ENCODE measurements at regions not wholly inside any gene's neighbourhood (a gene's known extent, or its start where the extent isn't known, plus 50 kb on each side); places are given as distances from the start of the nearest gene placed in this dataset.

- in situ Hi-C loops (cut with HindIII; ENCODE audit: extremely low pct_ligation_motif_present, low pct_unique_long_range_greater_than_20kb) (no loop called here), intact Hi-C loops (cut with micrococcal nuclease; ENCODE audit: unreplicated experiment) (no loop called here)
- Histone ChIP-seq H3K36me3 (replicated peaks in 1 of 2; ENCODE audit: control insufficient read depth in 1 of 2, insufficient read depth in 2 of 2, low read length in 2 of 2) (no peaks in the 10 kb centered on the region), H3K27me3 (ENCODE audit: control insufficient read depth in 1 of 2, insufficient read depth in 2 of 2, low read length in 2 of 2) (no peaks in the 10 kb centered on the region), H4K20me1 (ENCODE audit: insufficient read depth, low read length) (no peaks in the 10 kb centered on the region), H3K4me3 (replicated peaks in 1 of 3; ENCODE audit: insufficient read depth in 1 of 3, low read depth in 2 of 3, low read length in 3 of 3) (no peak overlapping the region), H3K27ac (ENCODE audit: extremely low read length, insufficient read depth, low read length) (no peak overlapping the region), H3K4me2 (ENCODE audit: low read depth, low read length) (no peak overlapping the region), H3K79me2 (ENCODE audit: insufficient read depth, low read length) (no peaks in the 10 kb centered on the region), H3K9ac (ENCODE audit: insufficient read depth, low read depth, low read length) (no peak overlapping the region), H3K9me3 (ENCODE audit: low read length) (no peaks in the 10 kb centered on the region), H3K4me1 (ENCODE audit: insufficient read depth, low read length) (no peaks in the 10 kb centered on the region), H2AFZ (ENCODE audit: low read length) (no peak overlapping the region)
- CTCF ChIA-PET (ENCODE audit: low intra/inter-chr PET ratio, low total read pairs), result no interaction called here
- BruUV-seq (replicated peaks), result no TSS peak
- POLR2A ChIA-PET, result no interaction called here
- FAIRE-seq, result no peak
- ATAC-seq, result no peak
- DNase-seq (ENCODE audit: low spot score), result no peak
- 0% methylated on average over 3 of the region's 4 CpGs for WGBS (ENCODE audit: low lambda C conversion rate)
- no peak for TF ChIP-seq CREM (IDR thresholded peaks at IDR 0.05)
- TF ChIP-seq CREM (CRISPR knock-in tag; IDR thresholded peaks at IDR 0.05), result no peak
- no peak for TF ChIP-seq TERF1 (CRISPR knock-in tag; IDR thresholded peaks at IDR 0.05)
- TF ChIP-seq ZUFSP (CRISPR knock-in tag; IDR thresholded peaks at IDR 0.05; ENCODE audit: borderline replicate concordance), result no peak
- TF ChIP-seq GATAD2A (CRISPR knock-in tag; IDR thresholded peaks at IDR 0.05), result no peak
- TF ChIP-seq ZNF572 (CRISPR knock-in tag; IDR thresholded peaks at IDR 0.05), result no peak
- TF ChIP-seq NKX3-1 (CRISPR knock-in tag; IDR thresholded peaks at IDR 0.05), result no peak
- no peak for TF ChIP-seq ZBTB3 (CRISPR knock-in tag; IDR thresholded peaks at IDR 0.05; ENCODE audit: borderline replicate concordance, low read depth)
- no peak for TF ChIP-seq SALL1 (CRISPR knock-in tag; IDR thresholded peaks at IDR 0.05)
- TF ChIP-seq KIAA2018 (CRISPR knock-in tag; IDR thresholded peaks at IDR 0.05; ENCODE audit: borderline replicate concordance), result no peak
- no peak for TF ChIP-seq PLSCR1 (CRISPR knock-in tag; IDR thresholded peaks at IDR 0.05; ENCODE audit: borderline replicate concordance)
- TF ChIP-seq ZSCAN25 (CRISPR knock-in tag; IDR thresholded peaks at IDR 0.05), result no peak
- no peak for TF ChIP-seq ZNF414 (CRISPR knock-in tag; IDR thresholded peaks at IDR 0.05)
- no peak for TF ChIP-seq ZSCAN22 (CRISPR knock-in tag; IDR thresholded peaks at IDR 0.05)
Measured at GRCh38 chrX:25105221-25105620, 89.5 kb upstream of the ARX start.

Data from HepG2 (cell line).